ENCODE measurements at regions not wholly inside any gene's neighbourhood (a gene's known extent, or its start where the extent isn't known, plus 50 kb on each side); places are given as distances from the start of the nearest gene placed in this dataset.

GRCh38 chr14:61116369-61116768, 135.3 kb downstream of the SLC38A6 start:
- TF ChIP-seq PKNOX1 (IDR thresholded peaks at IDR 0.05), result no peak
- TF ChIP-seq LEF1 (IDR thresholded peaks at IDR 0.05; ENCODE audit: borderline replicate concordance), result no peak
- no peak for TF ChIP-seq SP1 (IDR thresholded peaks at IDR 0.05)
- TF ChIP-seq CTBP1 (IDR thresholded peaks at IDR 0.05; ENCODE audit: borderline replicate concordance), result no peak
- no peak for TF ChIP-seq TARDBP (IDR thresholded peaks at IDR 0.05)
- no peak for TF ChIP-seq FOXM1 (IDR thresholded peaks at IDR 0.05; ENCODE audit: borderline replicate concordance)
- no peak for TF ChIP-seq FOXA1 (IDR thresholded peaks at IDR 0.05)
- TF ChIP-seq NFRKB (IDR thresholded peaks at IDR 0.05), result no peak
- TF ChIP-seq FOXK2 (IDR thresholded peaks at IDR 0.05), result no peak

Measured in HEK293T (cell line).